HG03520 (cell line): ENCODE measurements at regions not wholly inside any gene's neighbourhood (a gene's known extent, or its start where the extent isn't known, plus 50 kb on each side); places are given as distances from the start of the nearest gene placed in this dataset.
"Not testable (repeated sequence)": the region's sequence is repeated elsewhere in the genome, so short reads cannot be mapped to it uniquely, and the experiment has no call there.

Experiments used
- ATAC-seq: cut with Tn5 transposase; IDR thresholded peaks from one replicate; pipeline ENCODE4 v1.9.1; 2021; ENCODE audit warnings: mild to moderate bottlenecking, moderate library complexity; ENCODE audit not compliant: unreplicated experiment

DNA sequence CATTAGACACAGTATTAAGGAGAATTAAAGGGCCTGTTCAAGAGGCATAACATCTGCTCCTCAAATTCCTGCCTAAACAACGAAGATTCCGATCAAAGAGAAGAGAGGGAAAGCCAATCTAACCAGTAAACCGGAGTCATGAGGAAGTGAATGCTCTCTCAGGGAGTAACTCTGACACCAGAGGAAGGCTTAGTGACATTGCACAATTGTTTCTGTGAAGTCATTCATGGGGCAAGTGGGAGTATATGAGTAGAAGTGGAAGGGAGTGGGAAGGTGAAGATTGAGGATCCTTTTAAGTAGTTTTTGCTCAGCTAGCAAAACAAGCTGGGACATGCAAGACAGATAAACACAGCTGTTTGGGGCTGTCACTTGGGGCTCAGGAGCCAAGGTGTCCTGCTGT, 136.4 kb upstream of the FAM174A start:
- not testable (repeated sequence) for ATAC-seq

DNA sequence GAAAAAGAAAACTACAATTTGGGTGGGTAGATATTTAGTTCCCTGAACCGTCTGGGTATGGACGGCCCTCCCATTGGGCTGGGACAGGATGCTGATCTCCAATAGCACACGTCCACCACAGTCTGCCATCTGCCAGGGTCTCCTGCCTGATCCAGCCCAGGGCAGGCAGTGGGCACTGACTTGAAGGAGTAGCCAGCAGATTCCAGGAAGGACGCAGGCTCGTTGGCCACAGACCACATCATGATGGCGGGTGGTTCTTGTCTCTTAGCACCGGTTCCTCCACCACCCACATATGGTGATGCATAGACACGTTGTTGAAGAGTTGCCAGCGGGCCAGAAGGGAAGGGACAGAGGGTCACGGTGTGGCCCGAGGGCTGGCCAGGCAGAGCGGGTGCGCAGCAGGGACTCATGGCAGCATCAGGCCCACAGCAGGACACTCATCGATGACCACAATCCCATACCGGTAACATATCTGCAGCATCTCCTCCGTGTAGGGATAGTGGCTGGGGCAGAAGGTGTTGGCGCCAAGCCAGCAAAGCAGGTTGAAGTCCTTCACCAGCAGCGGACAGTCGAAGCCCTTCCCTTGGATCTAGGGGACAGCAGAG, 155.8 kb upstream of the FAM174A start:
- not testable (repeated sequence) for ATAC-seq

DNA sequence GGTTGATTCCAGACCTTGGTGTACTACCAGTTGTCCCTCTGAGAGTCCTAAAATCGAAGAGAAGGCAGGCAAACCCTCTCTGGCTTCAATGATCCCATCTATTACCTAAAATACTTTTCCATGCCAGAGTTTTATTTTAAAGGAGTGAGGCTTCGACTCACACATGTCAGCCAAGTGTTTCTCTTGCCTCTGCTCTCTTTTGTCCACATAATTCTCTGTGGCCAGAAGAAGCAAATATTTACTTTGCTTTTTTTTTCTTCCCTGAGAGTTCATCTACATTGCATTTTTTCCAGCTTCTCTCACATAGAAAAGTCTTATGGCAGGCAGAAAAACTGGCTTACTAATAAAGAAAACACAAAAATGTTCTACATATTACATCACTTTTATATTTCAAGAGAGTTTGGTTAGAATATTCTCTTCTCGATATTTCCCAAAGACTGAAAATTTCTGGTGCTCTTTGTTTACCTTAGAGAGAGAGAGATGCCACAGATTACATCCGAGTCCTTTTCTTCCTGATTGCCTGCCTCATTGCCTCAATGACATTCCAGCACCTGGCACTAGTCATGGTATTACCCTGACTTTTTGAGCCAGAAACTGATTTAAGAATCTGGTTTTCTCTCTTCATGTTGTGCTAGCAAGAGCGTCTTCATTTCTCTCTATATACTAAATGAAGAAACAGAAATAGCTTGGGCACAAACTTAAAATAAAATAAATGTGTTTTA, 170.3 kb upstream of the FAM174A start:
- not testable (repeated sequence) for ATAC-seq

DNA sequence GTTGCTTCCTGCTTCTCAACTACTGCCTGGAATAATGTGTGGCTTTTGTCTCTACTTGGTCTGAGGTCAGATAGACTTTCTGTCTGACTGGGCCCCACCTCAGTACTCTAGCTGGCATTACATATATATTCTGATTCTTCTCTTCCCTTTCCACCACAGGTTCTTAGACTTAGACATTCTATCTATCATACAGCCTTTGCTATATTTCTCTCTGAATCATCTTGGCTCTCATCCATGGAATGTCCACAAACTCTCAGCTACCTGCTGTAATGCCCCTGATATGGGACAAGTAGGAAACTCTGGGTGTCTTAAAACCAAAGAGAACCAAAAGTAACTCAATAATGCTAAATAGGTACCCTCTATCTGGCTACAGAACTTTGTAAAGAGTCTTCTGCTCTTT, 170.8 kb upstream of the FAM174A start:
- ATAC-seq, result not testable (repeated sequence)

DNA sequence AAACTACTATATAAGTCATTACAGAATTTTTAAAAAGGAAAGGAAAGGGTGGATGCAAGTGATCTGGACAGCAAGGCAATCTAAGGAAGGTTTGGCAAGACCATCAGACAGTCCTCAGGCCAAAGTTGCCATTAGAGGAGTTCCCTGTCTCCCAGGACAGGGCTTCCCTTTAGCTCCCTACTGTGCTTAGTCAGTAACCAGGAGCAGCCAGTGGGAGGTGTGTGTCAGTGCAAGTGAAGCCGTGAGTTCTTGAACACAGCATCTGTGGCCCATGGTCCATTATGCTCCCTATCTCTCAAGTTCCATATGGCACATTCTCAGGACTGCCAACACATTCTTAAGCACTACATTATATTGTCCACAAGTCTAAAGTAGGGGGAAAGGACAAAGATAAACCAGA, 175.2 kb upstream of the FAM174A start:
- not testable (repeated sequence) for ATAC-seq

DNA sequence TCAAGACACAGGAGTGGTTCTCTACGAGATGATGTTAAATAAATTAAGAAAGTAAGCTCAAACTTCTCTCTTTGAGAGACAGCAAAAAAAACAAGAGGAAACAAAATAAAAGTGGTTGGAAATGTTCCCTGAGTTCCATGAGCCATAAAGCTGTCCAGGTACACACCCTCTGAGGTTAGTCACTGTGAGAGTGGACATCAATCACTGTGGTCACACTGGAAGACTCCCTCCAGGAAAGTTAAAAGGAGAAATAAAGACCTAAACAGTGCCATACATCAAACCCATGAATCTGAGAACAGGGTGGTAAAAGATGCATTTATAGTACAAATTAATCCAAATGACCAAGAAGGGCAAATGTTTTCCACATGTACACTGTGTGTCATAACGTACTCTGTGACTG, 188.9 kb upstream of the FAM174A start:
- ATAC-seq, result not testable (repeated sequence)

DNA sequence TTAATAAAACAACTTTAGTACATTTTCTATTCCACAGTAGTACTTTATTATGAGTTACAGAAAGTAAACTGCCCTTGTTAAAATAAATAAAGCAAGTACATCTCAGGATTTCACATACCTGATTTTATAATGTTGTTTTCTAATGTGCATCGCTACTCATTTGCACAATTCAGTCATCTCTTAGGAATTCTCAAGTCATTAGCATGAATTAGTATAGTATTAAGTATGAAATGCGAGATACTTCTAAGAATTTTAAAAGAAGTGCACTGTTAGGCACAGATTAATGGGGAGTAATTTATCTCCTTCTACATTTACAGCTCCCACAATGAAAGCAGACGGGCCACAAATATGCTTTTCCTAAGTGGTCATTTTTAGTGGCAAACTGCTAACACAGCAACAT, 193.7 kb upstream of the FAM174A start:
- not testable (repeated sequence) for ATAC-seq

DNA sequence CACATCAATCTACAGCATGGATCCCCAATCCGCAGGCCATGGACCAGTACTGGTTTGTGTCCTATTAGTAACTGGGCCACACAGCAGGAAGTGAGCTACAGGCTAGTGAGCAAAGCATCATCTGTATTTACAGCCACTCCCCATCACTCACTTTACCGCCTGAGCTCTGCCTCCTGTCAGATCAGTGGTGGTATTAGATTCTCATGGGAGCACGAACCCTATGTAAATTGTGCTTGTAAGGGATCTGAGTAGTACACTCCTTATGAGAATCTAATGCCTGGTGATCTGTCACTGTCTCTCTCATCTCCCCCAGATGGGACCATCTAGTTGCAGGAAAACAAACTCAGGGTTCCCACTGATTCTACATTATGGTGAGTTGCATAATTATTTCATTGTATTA, 212.7 kb upstream of the FAM174A start:
- ATAC-seq, result no peak

DNA sequence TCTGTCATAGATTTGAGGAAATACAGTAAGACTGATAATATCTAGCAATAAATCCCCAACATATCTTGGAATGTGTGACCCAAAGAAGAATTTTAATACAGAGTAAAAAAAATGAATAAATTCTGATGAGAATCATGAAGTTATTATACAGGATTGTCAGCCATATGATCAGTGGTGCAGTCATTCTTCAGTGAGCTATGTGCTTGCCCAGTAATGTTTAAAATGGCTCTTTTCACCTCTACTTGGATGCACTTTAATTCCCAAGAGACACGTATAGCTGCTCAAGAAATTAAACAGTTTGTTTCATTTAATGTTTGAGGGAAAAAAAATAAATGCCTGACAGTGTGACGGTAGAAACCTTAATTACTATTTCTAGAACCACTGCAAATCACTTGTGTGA, 215.3 kb upstream of the FAM174A start:
- no peak for ATAC-seq

DNA sequence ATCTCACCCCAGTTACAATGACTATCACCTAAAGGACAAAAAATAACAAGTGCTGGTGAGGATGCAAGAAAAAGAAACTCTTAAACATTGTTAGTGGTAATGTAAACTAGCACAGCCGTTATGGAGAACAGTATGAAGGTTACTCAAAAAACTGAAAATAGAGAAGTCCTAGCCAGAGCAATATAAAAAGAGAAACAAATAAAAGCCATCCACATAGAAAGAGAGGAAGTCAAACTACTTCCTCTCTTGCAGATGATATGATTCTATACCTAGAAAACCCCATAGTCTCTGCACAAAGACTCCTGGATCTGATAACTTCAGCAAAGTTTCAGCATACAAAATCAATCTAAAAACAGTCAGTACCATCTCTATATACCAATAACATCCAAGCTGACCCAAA, 221.5 kb upstream of the FAM174A start:
- ATAC-seq, result no peak

DNA sequence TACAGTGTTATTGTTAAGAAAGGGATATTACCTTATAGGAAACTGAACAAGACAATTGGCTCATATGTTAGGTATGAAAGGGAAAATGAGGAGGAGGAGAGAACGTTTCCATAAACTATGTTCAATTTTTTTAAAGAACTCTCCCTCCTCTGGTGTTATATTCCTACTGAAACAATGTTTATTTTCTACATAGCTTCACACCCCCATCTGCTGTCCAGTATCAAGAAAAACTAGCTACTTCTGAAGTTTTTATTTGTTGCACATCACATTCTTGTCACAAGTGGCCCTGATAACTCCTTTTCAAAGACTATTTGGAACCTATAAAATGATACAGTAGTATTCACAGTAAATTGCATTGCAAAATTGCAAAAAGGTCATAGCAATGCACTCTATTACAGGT, 223.4 kb upstream of the FAM174A start:
- no peak for ATAC-seq

DNA sequence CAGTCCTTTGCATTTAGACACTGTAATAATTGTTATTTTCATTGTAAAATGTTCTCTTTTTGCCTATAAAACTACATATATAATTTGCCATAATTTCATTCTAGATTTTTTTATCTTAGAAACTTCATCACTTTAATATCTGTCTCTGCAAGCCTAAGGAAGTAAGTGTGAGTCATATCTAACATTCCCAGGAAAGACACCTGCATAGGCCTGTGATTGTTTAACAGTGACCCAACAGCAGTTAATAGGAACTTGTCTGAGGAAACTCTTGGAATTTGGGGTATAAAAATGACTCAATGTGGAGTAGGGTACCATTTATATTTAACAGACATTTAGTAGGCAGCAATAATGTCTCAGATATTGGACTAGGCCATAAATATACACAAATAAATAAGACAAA, 229.2 kb upstream of the FAM174A start:
- no peak for ATAC-seq

DNA sequence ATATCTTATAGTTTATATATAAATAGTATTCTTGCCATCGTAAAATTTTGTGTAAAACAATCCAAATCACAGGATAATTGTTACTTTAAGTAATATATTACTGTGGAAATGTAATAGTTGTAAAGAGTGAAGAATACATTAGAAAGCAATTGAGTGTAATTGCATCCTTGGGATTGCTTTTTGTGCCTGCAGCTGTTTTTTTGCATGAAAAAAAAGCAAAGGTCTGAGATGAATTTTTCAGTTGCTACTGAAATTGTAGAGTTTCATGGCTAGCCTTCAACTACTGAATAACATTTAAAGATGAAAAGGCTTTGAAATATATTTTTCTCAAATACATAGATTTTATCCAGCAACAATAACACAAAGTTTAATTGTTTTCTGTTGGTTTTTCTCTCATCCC, 232.0 kb upstream of the FAM174A start:
- ATAC-seq, result no peak

DNA sequence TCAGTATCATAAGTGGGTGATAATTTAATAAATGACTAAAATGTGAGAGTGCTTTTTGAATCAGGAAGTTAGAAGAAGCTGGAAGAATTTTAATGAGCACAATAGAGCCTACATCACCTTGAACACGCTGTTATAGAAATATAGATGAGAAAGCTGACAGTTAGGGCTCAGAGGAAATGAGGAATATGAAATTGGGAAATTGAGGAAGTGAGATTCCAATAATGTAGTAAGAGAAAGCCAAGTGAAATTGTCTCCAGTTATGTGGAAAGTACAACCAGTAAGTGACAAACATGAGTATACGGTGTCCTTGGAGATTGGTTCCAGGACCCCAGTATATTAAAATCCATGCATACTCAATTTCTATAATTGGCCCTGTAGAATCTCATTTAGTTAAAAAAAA, 235.9 kb upstream of the FAM174A start:
- ATAC-seq, result no peak

DNA sequence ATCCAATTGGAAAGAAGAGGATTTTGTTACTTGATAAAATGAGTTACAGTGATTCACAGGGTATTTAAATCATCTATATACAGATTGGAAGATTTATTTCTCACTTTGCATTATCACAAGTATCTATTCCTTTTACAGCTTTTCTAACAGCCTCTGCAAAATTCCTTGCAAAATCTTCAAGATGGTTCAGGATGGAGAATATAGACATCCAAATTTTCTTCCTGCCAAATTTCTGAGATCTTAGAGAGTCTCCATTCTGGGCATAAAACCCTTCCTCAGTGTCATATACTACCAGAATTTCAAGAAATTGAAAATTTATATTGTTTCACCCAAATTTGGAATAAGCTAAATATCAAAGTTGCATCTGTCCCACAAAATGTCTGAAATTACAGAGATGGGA, 259.1 kb upstream of the FAM174A start:
- ATAC-seq, result no peak

DNA sequence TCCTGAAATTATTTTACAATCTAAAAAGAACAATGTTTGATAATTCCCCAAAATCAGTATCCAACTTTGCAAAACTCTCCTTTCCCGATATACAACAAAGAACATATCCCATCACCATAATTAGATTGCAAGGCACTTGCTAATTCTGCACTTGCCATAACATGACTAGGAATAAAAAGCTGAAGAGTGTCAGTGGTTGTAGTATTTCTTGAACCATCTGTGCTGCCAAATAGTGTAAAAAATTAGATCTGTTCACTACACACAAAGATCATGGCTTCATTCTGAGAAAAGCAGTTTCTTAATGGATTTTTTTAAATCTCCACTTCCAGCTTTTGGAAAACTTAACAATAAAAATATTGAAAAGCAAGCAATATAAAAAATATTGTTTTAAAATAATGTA, 259.5 kb upstream of the FAM174A start:
- ATAC-seq, result no peak

DNA sequence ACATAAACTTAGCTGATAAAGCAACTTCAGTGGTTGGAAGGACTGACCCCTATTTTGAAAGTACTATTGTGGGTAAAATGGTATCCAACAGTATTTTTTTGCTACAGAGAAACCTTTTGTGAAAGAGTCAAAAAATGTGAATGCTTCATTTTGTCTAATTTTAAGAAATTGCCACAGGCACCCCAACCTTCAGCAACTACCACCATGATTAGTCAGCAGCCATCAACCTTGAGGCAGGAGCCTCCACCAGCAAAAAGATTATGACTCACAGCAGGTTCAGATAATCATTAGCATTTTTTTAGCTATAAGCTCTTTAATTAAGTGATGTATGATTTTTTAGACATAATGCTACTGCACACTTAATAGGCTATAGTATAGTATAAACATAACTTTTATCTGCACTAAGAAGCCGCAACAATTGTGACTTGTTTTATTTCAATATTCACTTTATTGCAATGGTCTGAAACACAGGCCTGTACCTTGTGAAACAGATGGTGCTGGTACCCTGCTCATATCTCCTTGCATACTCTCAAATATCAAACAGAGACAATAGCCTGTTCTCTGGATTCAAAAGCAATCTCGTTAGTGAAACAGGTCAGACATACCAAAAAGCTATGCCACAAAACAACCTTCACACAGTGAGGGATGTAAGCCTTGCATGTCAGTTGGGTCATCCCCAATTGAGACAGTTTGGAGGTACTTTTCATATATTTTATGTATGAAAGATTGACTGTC, 261.2 kb upstream of the FAM174A start:
- ATAC-seq, result no peak

DNA sequence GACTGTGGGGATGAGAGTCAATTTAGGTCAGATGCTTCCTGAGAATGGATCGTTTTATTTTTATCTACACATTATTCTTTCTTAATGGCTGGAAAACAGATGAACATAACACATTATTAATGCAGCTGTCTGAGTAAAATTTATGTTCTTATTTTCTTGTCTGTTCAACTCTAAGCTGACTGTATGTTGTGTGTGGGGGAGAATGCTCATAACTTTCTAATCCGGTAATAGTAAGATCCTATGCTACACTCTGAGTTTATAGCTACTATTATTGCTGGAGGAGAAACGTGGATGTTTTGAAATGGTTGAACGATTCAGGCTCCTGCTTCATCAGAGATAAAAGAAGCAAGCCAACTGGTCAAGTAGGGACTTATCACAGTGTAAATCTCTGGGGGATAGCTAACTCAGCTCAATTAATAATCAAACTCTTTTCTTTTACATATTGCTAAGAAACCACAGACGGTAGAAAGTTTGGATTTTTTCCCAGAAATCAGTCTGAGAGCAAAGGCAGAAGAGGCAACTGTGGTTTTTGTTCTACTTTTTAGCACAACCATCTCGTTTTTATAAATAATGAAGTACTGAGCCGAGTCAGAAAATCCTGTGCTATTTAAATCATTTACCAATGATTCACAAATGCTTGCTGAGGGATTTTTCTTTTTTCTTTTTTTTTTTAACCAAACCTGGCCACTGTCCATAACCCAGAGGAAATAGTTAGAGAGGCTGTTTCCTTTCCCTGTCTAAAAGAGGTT, 265.0 kb upstream of the FAM174A start:
- ATAC-seq, result no peak

DNA sequence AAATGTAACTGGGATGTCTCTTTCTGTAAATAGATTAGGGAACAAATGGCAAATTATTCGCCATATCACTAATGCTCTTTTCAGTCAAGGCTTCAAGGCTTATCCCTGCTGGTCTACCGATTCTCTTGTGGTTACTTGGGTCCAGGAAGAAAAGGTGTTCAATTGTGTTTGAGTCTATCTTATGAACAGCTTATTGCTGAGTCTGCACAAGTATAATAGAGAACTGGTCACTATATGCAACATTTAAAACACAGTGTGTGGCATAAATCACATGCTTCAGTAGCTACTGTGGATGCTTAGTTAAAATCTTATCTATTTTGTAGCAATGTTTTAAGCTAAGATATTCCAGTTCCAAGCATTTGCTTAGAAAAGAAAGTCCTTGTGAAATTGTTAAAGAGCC, 274.2 kb upstream of the FAM174A start:
- no peak for ATAC-seq

DNA sequence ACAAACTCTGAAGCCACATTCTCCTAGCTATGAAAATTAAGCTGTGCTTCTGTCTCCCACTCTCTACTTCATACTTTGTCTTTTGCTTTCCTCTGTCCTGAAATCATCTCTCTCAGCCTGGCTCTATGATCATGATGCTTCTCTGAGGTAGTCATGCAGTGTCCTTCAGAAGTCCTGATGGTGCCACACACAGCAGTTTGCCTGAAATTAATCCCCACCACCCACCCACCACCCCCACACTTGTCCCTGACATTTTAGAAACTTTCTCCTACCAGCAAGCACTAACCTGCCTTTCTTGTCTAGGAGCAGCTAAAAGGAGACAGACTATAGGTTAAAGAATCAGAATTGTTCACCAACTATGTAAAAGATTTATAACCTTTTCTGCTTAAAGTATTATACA, 282.2 kb upstream of the FAM174A start:
- no peak for ATAC-seq

DNA sequence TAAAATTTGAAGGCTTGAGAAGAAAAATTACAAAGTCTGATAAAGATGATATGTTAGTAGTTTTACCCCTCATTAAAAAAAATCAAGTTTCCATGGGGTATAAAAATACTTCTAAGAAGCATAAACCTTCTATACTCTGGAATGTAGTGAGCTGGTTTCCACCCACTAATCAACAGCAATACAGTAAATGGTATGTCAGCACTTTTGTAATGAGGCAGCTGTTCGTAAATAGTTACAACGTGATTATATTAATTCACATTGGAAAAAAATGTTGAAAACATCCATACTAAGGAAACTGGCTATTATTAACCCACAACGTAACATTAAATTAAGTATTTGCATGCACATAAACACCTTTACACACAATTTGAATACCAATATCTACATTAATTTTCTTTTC, 283.1 kb upstream of the FAM174A start:
- no peak for ATAC-seq

DNA sequence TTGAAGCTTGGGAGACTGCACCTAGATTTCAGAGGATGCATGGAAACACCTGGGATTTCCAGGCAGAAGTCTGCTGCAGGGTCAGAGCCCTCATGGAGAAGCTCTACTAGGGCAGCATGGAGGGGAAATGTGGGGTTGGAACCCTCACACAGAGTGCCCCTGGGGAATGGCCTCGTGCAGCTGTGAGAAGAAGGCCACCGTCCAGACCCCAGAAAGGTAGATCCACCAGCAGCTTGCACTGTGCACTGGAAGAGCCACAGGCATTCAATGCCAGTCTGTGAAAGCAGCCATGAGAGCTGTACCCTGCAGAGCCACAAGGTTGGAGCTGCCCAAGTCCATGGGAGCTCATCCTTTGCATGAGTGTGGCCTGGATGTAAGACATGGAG, 285.3 kb upstream of the FAM174A start:
- ATAC-seq, result no peak
